ENCODE measurements at regions not wholly inside any gene's neighbourhood (a gene's known extent, or its start where the extent isn't known, plus 50 kb on each side); places are given as distances from the start of the nearest gene placed in this dataset.

GRCh38 chr5:99258819-99259218 is 330.0 kb upstream of the CHD1 start:
- no peak for DNase-seq (ENCODE audit: low spot score)
- peaks cover 1 to 21% of the 10 kb centered on the region in 2 donors for H3K9me3 ChIP-seq
- TF ChIP-seq CTCF (IDR thresholded peaks at IDR 0.05) = no peak

GRCh38 chr5:99248066-99248465 is 319.3 kb upstream of the CHD1 start:
- Histone ChIP-seq H3K9me3 (no peaks in the 10 kb centered on the region), H3K27ac (no peak overlapping the region), H3K36me3 (no peaks in the 10 kb centered on the region), H3K4me3 (no peak overlapping the region), H3K27me3 (no peaks in the 10 kb centered on the region), H3K4me1 (no peaks in the 10 kb centered on the region)
- no peak for DNase-seq (ENCODE audit: low spot score)
- TF ChIP-seq CTCF (IDR thresholded peaks at IDR 0.05) = no peak

More at GRCh38 chr5:99258819-99259218, 330.0 kb upstream of the CHD1 start:
- no peak overlapping the region for H3K27ac ChIP-seq
- no peaks in the 10 kb centered on the region for H3K4me1 ChIP-seq
- no peak overlapping the region for H3K4me3 ChIP-seq
- H3K36me3 ChIP-seq = no peaks in the 10 kb centered on the region
- no peaks in the 10 kb centered on the region for H3K27me3 ChIP-seq

- Histone ChIP-seq H3K9me3 (no peaks in the 10 kb centered on the region), H3K4me3 (no peak overlapping the region), H3K36me3 (no peaks in the 10 kb centered on the region), H3K27me3 (no peaks in the 10 kb centered on the region), H3K4me1 (no peaks in the 10 kb centered on the region), H3K27ac (no peak overlapping the region)
- no peak for TF ChIP-seq CTCF (IDR thresholded peaks at IDR 0.05)
- DNase-seq (ENCODE audit: low spot score) = no peak
Observed at GRCh38 chr5:99247346-99247745, 318.5 kb upstream of the CHD1 start.

- Histone ChIP-seq H3K36me3 (no peaks in the 10 kb centered on the region), H3K9me3 (no peaks in the 10 kb centered on the region), H3K4me3 (no peak overlapping the region), H3K4me1 (no peaks in the 10 kb centered on the region), H3K27me3 (no peaks in the 10 kb centered on the region), H3K27ac (no peak overlapping the region)
- DNase-seq (ENCODE audit: low spot score) = no peak
- no peak for TF ChIP-seq CTCF (IDR thresholded peaks at IDR 0.05)
Observed at GRCh38 chr5:99243111-99243510, 314.3 kb upstream of the CHD1 start.

GRCh38 chr5:99239826-99240360 is 311.1 kb upstream of the CHD1 start:
- Histone ChIP-seq H3K4me1 (no peaks in the 10 kb centered on the region), H3K9me3 (no peaks in the 10 kb centered on the region), H3K27ac (no peak overlapping the region), H3K27me3 (no peaks in the 10 kb centered on the region), H3K4me3 (no peak overlapping the region), H3K36me3 (no peaks in the 10 kb centered on the region)
- no peak for DNase-seq (ENCODE audit: low spot score)
- no peak for TF ChIP-seq CTCF (IDR thresholded peaks at IDR 0.05)

GRCh38 chr5:99191206-99191745 is 262.5 kb upstream of the CHD1 start:
- no peaks in the 10 kb centered on the region for H3K9me3 ChIP-seq
- H3K27me3 ChIP-seq = no peaks in the 10 kb centered on the region
- no peak overlapping the region for H3K4me3 ChIP-seq
- no peak for TF ChIP-seq CTCF (IDR thresholded peaks at IDR 0.05)
- no peak for DNase-seq (ENCODE audit: low spot score)
- H3K27ac ChIP-seq = no peak overlapping the region
- no peaks in the 10 kb centered on the region for H3K36me3 ChIP-seq
- no peaks in the 10 kb centered on the region for H3K4me1 ChIP-seq

All from right atrium auricular region (tissue), 2 donors.